ENCODE measurements at regions not wholly inside any gene's neighbourhood (a gene's known extent, or its start where the extent isn't known, plus 50 kb on each side); places are given as distances from the start of the nearest gene placed in this dataset.

DNA sequence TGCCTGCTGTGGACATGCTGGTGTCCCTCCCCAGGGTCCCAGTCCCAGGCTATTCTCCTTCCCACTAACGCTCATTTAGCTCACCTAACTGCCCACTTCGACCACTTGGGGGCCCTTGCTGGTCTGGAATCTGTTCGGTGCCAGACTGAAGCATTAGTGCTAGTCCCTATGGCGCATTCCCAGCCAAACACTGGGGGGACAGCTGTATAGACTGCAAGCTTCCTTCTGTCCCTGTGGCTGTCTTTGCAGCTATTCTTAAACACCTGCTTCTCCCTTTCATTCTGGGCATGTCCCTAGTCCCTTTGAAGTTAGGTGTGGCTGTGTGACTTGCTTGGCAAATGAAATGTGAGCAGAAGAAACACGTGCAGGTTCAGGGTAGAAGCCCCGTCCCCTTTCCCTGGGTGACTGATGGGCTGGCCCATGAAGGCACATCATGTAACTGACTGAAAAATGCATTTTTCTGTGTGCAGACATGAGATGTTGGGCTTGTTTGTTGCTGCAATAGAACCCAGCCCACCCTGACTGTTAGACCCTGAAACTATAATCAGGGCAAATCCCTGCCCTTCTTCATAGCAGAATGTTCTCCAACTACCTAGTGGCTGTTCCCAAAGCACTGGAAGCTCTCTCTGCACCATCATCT, 134.4 kb downstream of the BARX1 start:
- H3K27ac ChIP-seq (ENCODE audit: low read length in 2 of 2), result no peak overlapping the region
- H3K79me2 ChIP-seq (ENCODE audit: control insufficient read depth, insufficient read depth, low read length), result no peaks in the 10 kb centered on the region
- Mint-ChIP-seq H3K9me3 (ENCODE audit: insufficient read depth) (peaks cover 3% of the 10 kb centered on the region), H3K4me1 (no peaks in the 10 kb centered on the region), H3K4me3 (no peak overlapping the region), H3K27ac (no peak overlapping the region), H3K27me3 (peaks cover 24% of the 10 kb centered on the region)
- WGBS (ENCODE audit: insufficient coverage), result 57% methylated on average over 6 of the region's 6 CpGs
- H4K20me1 ChIP-seq (ENCODE audit: control insufficient read depth, insufficient read depth, low read length, poor library complexity, severe bottlenecking), result no peaks in the 10 kb centered on the region
- H3K4me3 ChIP-seq (ENCODE audit: control extremely low read depth in 1 of 5, extremely low read depth in 1 of 5, insufficient read depth in 1 of 5, low read depth in 2 of 5, low read length in 4 of 5), result no peak overlapping the region
- H3K9ac ChIP-seq (ENCODE audit: low read length), result no peak overlapping the region
- H2AFZ ChIP-seq (ENCODE audit: insufficient read depth, low read depth, low read length, poor library complexity, severe bottlenecking), result no peak overlapping the region
- H3K4me2 ChIP-seq (replicated peaks; ENCODE audit: low read depth, low read length, poor library complexity, severe bottlenecking), result no peak overlapping the region
- H3K4me1 ChIP-seq (ENCODE audit: control insufficient read depth in 2 of 2, insufficient read depth in 2 of 2, low read length in 2 of 2), result no peaks in the 10 kb centered on the region
- TF ChIP-seq, protein P1, sequence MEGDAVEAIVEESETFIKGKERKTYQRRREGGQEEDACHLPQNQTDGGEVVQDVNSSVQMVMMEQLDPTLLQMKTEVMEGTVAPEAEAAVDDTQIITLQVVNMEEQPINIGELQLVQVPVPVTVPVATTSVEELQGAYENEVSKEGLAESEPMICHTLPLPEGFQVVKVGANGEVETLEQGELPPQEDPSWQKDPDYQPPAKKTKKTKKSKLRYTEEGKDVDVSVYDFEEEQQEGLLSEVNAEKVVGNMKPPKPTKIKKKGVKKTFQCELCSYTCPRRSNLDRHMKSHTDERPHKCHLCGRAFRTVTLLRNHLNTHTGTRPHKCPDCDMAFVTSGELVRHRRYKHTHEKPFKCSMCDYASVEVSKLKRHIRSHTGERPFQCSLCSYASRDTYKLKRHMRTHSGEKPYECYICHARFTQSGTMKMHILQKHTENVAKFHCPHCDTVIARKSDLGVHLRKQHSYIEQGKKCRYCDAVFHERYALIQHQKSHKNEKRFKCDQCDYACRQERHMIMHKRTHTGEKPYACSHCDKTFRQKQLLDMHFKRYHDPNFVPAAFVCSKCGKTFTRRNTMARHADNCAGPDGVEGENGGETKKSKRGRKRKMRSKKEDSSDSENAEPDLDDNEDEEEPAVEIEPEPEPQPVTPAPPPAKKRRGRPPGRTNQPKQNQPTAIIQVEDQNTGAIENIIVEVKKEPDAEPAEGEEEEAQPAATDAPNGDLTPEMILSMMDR (IDR thresholded peaks at IDR 0.05), result no peak
- TF ChIP-seq EZH2 (IDR thresholded peaks at IDR 0.05; ENCODE audit: borderline replicate concordance, insufficient read depth, low read depth, low read length, poor library complexity, severe bottlenecking), result no peak
- ChIA-PET POLR2A (no interaction called here), CTCF (no interaction called here)
- no peak for ATAC-seq (ENCODE audit: low read depth)
- intact Hi-C loops (cut with micrococcal nuclease), result no loop called here
- no peak for DNase-seq
- no peaks in the 10 kb centered on the region for H3K36me3 ChIP-seq (replicated peaks in 1 of 2; ENCODE audit: control extremely low read depth in 1 of 2, control insufficient read depth in 1 of 2, extremely low read depth in 1 of 2, insufficient read depth in 2 of 2, low read length in 1 of 2)
- peaks cover 0 to 19% (median 0%) of the 10 kb centered on the region in 3 donors for H3K9me3 ChIP-seq (ENCODE audit: control extremely low read depth in 1 of 3, control insufficient read depth in 2 of 3, insufficient read depth in 1 of 3, low read length in 2 of 3)
- peaks cover 0 to 4% (median 1%) of the 10 kb centered on the region in 4 experiments for H3K27me3 ChIP-seq (replicated peaks in 1 of 4; ENCODE audit: control extremely low read depth in 1 of 4, control insufficient read depth in 3 of 4, insufficient read depth in 4 of 4, low read length in 3 of 4)

DNA sequence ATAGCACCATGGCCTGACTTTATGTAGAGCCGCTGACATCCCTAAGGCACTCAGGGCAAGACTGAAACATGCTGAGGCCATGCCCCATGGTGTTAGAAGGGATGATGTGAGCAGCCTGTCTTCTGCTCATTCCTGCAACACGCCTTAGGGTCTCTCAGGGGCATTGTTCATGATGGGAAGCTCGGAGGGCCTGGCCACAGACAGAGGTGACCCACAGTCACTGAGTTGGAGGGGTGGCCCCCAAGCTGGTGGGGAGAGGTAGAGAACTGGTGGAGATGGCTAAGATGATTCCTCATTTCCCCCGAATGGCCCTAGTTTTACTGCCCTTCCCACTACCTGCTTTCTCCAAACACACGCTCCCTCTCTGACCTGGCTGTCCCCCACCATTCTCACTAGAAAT, 135.2 kb downstream of the BARX1 start:
- no peaks in the 10 kb centered on the region for H3K36me3 ChIP-seq (replicated peaks in 1 of 2; ENCODE audit: control extremely low read depth in 1 of 2, control insufficient read depth in 1 of 2, extremely low read depth in 1 of 2, insufficient read depth in 2 of 2, low read length in 1 of 2)
- Mint-ChIP-seq H3K27me3 (peaks cover 27% of the 10 kb centered on the region), H3K9me3 (ENCODE audit: insufficient read depth) (peaks cover 3% of the 10 kb centered on the region), H3K4me1 (no peaks in the 10 kb centered on the region), H3K4me3 (no peak overlapping the region), H3K27ac (no peak overlapping the region)
- peaks cover 0 to 3% (median 0%) of the 10 kb centered on the region in 4 experiments for H3K27me3 ChIP-seq (replicated peaks in 1 of 4; ENCODE audit: control extremely low read depth in 1 of 4, control insufficient read depth in 3 of 4, insufficient read depth in 4 of 4, low read length in 3 of 4)
- TF ChIP-seq, protein P1 (IDR thresholded peaks at IDR 0.05), result no peak
- no peak for TF ChIP-seq EZH2 (IDR thresholded peaks at IDR 0.05; ENCODE audit: borderline replicate concordance, insufficient read depth, low read depth, low read length, poor library complexity, severe bottlenecking)
- H3K9me3 ChIP-seq (ENCODE audit: control extremely low read depth in 1 of 3, control insufficient read depth in 2 of 3, insufficient read depth in 1 of 3, low read length in 2 of 3), result peaks cover 0 to 19% (median 0%) of the 10 kb centered on the region in 3 donors
- H3K4me1 ChIP-seq (ENCODE audit: control insufficient read depth in 2 of 2, insufficient read depth in 2 of 2, low read length in 2 of 2), result no peaks in the 10 kb centered on the region
- H3K9ac ChIP-seq (ENCODE audit: low read length), result no peak overlapping the region
- H3K79me2 ChIP-seq (ENCODE audit: control insufficient read depth, insufficient read depth, low read length), result no peaks in the 10 kb centered on the region
- no peak overlapping the region for H3K4me2 ChIP-seq (replicated peaks; ENCODE audit: low read depth, low read length, poor library complexity, severe bottlenecking)
- intact Hi-C loops (cut with micrococcal nuclease), result no loop called here
- ATAC-seq (ENCODE audit: low read depth) (no peak), DNase-seq (no peak)
- CTCF ChIA-PET, result no interaction called here
- WGBS (ENCODE audit: insufficient coverage), result 89% methylated on average over 2 of the region's 5 CpGs
- H4K20me1 ChIP-seq (ENCODE audit: control insufficient read depth, insufficient read depth, low read length, poor library complexity, severe bottlenecking), result no peaks in the 10 kb centered on the region
- no peak overlapping the region for H2AFZ ChIP-seq (ENCODE audit: insufficient read depth, low read depth, low read length, poor library complexity, severe bottlenecking)
- H3K27ac ChIP-seq (ENCODE audit: low read length in 2 of 2), result no peak overlapping the region
- no peak overlapping the region for H3K4me3 ChIP-seq (ENCODE audit: control extremely low read depth in 1 of 5, extremely low read depth in 1 of 5, insufficient read depth in 1 of 5, low read depth in 2 of 5, low read length in 4 of 5)
- POLR2A ChIA-PET, result no interaction called here

All from B cell (primary cell).